ENCODE measurements at regions not wholly inside any gene's neighbourhood (a gene's known extent, or its start where the extent isn't known, plus 50 kb on each side); places are given as distances from the start of the nearest gene placed in this dataset.

GRCh38 chr15:47003568-47003967 is 713.7 kb upstream of the SEMA6D start:
- Histone ChIP-seq H3K4me2 (ENCODE audit: low read depth, low read length) (no peak overlapping the region), H3K9me3 (ENCODE audit: low read length) (peaks cover 66% of the 10 kb centered on the region), H3K4me3 (replicated peaks in 1 of 3; ENCODE audit: insufficient read depth in 1 of 3, low read depth in 2 of 3, low read length in 3 of 3) (no peak overlapping the region), H3K4me1 (ENCODE audit: insufficient read depth, low read length) (no peaks in the 10 kb centered on the region), H3K27me3 (ENCODE audit: control insufficient read depth in 1 of 2, insufficient read depth in 2 of 2, low read length in 2 of 2) (no peaks in the 10 kb centered on the region), H3K27ac (ENCODE audit: extremely low read length, insufficient read depth, low read length) (no peak overlapping the region), H3K36me3 (replicated peaks in 1 of 2; ENCODE audit: control insufficient read depth in 1 of 2, insufficient read depth in 2 of 2, low read length in 2 of 2) (no peaks in the 10 kb centered on the region), H4K20me1 (ENCODE audit: insufficient read depth, low read length) (no peaks in the 10 kb centered on the region), H3K79me2 (ENCODE audit: insufficient read depth, low read length) (no peaks in the 10 kb centered on the region), H2AFZ (ENCODE audit: low read length) (no peak overlapping the region), H3K9ac (ENCODE audit: insufficient read depth, low read depth, low read length) (no peak overlapping the region)
- DNase-seq (ENCODE audit: low spot score) (no peak), ATAC-seq (no peak), FAIRE-seq (no peak)
- WGBS (ENCODE audit: low lambda C conversion rate): 0% methylated on average over 1 of the region's 1 CpG
- ChIA-PET POLR2A (no interaction called here), CTCF (ENCODE audit: low intra/inter-chr PET ratio, low total read pairs) (no interaction called here)
- in situ Hi-C loops (cut with HindIII; ENCODE audit: extremely low pct_ligation_motif_present, low pct_unique_long_range_greater_than_20kb): no loop called here
- no peak for TF ChIP-seq NPAS2 (CRISPR knock-in tag; IDR thresholded peaks at IDR 0.05; ENCODE audit: borderline replicate concordance)
- no peak for TF ChIP-seq NCOR1 (IDR thresholded peaks at IDR 0.05; ENCODE audit: borderline replicate concordance, low read length)
- no peak for TF ChIP-seq MAFF (IDR thresholded peaks at IDR 0.05; ENCODE audit: low read depth, low read length)
- TF ChIP-seq ZNF335 (CRISPR knock-in tag; IDR thresholded peaks at IDR 0.05): no peak
- TF ChIP-seq ZNF280D (CRISPR knock-in tag; IDR thresholded peaks at IDR 0.05): no peak
- no peak for TF ChIP-seq CTCF (CRISPR knock-in tag; IDR thresholded peaks at IDR 0.05)
- TF ChIP-seq ZNF362 (CRISPR knock-in tag; IDR thresholded peaks at IDR 0.05; ENCODE audit: borderline replicate concordance): no peak
- TF ChIP-seq MXD3 (CRISPR knock-in tag; IDR thresholded peaks at IDR 0.05): no peak
- BruUV-seq (replicated peaks): no TSS peak
- intact Hi-C loops (cut with micrococcal nuclease; ENCODE audit: unreplicated experiment): no loop called here
